ENCODE measurements at regions not wholly inside any gene's neighbourhood (a gene's known extent, or its start where the extent isn't known, plus 50 kb on each side); places are given as distances from the start of the nearest gene placed in this dataset.
"Not testable (repeated sequence)": the region's sequence is repeated elsewhere in the genome, so short reads cannot be mapped to it uniquely, and the experiment has no call there.

DNA sequence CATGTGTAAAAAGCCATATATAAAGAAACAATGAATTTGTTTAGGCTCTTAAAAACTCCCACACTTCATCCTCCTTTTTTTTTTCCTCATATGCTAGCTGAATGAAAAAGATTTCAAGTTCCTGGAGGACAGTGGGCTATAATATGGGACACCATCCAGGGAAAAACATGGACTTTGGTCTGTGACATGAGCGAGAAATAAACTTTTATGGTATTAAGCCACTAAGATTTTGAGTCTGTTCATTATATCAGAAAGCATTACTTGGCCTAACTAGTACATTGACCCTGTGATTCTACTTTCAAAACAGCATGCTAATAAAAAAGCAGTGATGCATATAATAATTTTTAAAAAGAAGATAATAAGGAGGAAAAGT is 392.3 kb upstream of the CAMK1G start:
- peaks cover 5 to 12% of the 10 kb centered on the region in 2 donors for H3K9me3 Mint-ChIP-seq
- H3K36me3 Mint-ChIP-seq: peaks cover 4 to 14% of the 10 kb centered on the region in 2 donors
- no peak overlapping the region for H3K27ac Mint-ChIP-seq
- DNase-seq (ENCODE audit: low spot score in 2 of 2) (no peak), ATAC-seq (no peak)

DNA sequence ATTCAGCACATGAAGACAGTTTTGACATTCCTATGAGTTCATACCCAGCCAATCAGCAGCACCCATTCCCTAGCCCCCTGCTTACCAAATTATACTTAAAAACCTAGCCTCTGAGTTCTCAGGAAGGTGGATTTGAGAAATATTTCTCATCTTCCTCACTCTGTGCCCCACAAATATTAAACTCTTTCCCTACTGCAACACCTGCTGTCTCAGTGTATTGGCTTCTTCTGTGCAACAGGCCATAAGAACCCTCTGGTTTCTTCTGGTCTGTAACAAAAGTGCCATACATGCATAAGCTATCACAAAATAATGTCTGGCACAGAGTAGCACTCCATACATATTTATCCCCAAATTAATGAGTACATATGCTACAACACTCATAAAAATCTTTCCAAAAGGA is 387.4 kb upstream of the CAMK1G start:
- no peak overlapping the region for H3K27ac Mint-ChIP-seq
- H3K36me3 Mint-ChIP-seq: peaks cover 10 to 22% of the 10 kb centered on the region in 2 donors
- DNase-seq (ENCODE audit: low spot score in 2 of 2) (no peak), ATAC-seq (no peak)
- H3K9me3 Mint-ChIP-seq: peaks cover 15 to 20% of the 10 kb centered on the region in 2 donors

DNA sequence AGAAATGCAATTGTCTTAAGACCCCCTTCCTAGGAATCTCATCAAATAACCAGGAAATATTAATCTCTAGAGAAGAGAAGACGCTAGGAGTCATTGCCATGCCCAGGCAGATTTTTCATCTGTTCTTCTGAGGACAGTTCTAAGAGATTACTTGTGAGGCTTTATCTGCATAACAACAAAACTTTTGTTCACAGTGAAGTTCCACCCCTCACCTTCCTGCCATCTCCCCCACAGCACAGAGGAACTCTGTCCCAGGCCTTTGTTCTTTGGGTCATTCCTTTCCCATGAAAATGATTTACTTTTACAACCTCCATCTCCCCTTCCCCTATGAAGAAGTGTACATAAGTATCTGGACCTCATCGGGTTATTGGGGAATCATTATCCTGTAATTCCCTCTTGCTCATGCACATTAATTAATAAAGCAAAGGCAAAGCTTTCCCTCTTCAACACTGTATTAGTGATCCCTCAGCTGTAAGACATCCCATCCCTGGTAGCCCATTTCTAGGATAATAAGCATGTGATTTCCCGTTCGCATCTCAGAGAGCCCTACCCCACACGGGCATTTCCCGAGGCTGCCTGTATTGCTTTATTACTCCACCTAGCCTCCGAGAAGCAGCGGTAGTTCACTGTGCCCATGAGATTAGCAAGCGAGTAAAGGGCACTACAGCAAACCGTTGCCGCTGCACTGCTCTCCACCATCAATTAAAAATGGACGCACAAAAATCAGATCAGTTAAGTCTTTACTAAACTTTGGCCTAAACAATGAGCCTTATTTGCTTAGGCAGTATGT is 384.4 kb upstream of the CAMK1G start:
- no peak for DNase-seq (ENCODE audit: low spot score in 2 of 2)
- Mint-ChIP-seq H3K9me3 (peaks cover 15 to 17% of the 10 kb centered on the region in 2 donors), H3K36me3 (peaks cover 10 to 18% of the 10 kb centered on the region in 2 donors), H3K27ac (no peak overlapping the region)
- no peak for ATAC-seq

DNA sequence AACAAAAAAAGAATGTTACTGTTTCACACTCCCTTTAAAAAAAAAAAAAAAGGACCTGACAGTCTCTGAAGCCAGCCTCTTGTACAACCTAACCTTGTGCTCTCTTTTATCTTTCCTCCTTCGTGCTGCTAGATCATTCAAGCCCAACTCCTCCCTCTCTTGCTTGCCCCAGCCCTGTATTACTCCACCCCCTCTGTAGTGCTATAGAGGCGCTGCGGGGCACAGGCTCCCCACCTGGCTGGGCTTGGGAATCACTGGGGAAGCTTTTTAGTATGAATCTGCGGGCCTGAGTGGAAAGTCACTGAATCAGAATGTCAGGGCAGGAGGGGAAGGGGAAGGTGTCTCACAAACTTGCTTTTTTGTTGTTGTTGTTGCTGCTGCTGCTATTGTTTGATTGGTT is 383.7 kb upstream of the CAMK1G start:
- peaks cover 10 to 18% of the 10 kb centered on the region in 2 donors for H3K36me3 Mint-ChIP-seq
- H3K9me3 Mint-ChIP-seq: peaks cover 15 to 17% of the 10 kb centered on the region in 2 donors
- ATAC-seq (no peak), DNase-seq (ENCODE audit: low spot score in 2 of 2) (no peak)
- H3K27ac Mint-ChIP-seq: no peak overlapping the region

DNA sequence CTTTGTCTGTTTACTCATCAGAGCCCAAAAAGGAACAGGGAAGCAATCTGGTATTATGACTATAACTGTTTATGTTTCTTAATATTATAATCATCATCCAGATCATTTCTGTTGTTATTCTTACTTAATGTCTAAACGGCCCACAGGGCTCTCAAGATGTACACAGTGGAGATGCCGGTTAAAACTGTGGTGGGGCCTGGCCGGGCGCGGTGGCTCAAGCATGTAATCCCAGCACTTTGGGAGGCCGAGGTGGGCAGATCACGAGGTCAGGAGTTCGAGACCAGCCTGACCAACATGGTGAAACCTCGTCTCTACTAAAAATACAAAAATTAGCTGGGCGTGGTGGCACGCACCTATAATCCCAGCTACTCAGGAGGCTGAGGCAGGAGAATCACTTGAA is 381.2 kb upstream of the CAMK1G start:
- not testable (repeated sequence) for DNase-seq (ENCODE audit: low spot score in 2 of 2); ATAC-seq; H3K27ac Mint-ChIP-seq; H3K9me3 Mint-ChIP-seq; H3K36me3 Mint-ChIP-seq

DNA sequence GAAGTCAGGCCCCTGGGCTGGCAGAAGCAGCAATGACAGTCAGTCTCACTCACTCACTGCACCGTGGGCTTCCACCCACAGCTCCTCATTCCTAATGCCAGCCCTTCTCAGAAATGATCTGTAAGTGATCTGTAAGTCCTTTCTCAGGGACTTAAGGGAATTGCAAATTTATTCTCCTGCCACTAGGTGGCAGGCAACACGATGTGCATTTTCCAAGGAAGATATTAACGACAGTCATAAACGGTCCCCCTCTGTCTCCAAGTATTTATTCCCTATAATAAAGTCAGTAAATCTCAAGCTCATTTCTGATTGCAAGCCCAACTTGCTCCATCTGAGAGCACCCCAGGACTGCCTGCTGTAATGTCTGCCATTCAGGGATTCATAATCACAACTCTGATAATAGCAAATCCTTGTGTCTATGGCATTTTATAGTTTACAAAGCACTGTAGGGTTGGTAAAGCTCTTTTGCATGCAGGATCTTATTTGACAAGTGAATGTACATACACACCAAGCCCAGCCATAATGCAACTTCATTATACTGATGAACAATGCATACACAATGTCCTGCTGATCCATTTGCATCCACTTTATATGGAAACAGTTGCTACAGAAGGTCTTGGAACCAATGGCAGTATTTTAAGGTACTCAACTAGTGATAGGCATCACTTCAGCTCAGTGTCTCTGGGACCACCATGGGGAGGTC is 380.5 kb upstream of the CAMK1G start:
- no peaks in the 10 kb centered on the region for H3K9me3 Mint-ChIP-seq
- ATAC-seq (no peak), DNase-seq (ENCODE audit: low spot score in 2 of 2) (peak in 1 of 2 donors; percentile 8)
- no peak overlapping the region for H3K27ac Mint-ChIP-seq
- H3K36me3 Mint-ChIP-seq: no peaks in the 10 kb centered on the region

DNA sequence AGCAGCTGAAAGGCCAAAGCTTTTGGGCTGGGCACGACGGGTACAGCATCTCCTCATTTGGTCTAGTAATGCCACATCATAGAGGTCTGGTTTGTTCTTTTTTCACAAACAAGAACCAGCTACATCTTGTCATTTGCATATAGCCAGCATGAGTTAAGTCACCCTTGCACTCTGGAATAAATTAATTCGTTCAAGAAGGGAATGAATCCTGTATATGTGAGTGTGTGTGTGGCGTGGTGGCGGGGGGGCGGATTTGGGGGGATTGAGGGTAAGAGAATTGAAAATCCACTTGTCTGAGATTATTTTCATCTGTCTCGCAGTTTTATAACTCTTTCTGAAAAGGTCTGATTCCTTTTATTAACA is 380.0 kb upstream of the CAMK1G start:
- Mint-ChIP-seq H3K27ac (no peak overlapping the region), H3K36me3 (no peaks in the 10 kb centered on the region), H3K9me3 (no peaks in the 10 kb centered on the region)
- ATAC-seq (no peak), DNase-seq (ENCODE audit: low spot score in 2 of 2) (no peak)

DNA sequence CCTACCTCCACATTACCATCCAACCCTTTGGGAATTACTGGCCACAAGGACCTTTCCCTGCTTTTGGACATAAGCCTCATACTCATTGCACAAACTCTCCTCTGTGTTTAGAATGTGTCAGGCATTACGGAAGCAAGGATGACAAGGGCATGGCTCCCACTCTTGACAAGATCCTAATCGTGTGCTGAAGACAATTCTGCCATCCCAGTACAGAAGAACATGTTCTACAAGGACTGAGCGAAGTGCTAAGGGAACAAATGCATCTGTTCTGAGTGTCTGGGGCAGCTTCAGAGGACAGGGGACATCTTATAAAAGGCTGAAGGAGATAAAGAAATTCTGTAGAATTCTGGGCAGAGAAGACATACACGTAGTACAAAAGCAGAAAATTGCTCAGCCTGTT is 378.5 kb upstream of the CAMK1G start:
- Mint-ChIP-seq H3K27ac (no peak overlapping the region), H3K9me3 (no peaks in the 10 kb centered on the region), H3K36me3 (no peaks in the 10 kb centered on the region)
- DNase-seq (ENCODE audit: low spot score in 2 of 2) (no peak), ATAC-seq (no peak)

DNA sequence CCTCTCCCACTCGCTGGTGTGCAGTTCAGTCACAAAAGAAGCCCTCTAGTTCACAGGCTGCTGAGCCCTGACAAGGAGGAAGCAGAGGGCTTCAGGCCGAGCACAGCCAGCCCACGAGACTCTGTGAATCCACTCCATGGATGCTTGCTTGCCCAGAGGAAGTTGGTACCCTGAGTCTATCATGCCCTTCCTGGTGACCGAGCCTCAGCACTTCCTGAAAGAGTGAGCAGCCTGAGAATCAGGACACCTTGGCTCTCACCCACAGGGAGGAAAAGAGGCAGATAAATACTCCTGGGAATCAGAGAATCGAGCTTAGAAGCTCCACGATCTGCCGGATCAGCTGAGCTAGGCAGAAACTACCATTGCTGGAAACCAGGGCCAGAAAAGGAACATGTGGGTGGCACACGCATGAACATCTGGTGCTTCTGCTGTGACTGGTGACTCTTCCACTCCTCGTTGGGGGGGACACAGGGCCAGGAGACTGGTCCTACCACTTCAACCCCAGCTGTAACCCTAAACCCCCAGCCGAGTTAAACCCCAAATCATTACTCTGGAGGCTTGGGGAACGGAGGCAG is 376.3 kb upstream of the CAMK1G start:
- DNase-seq (ENCODE audit: low spot score in 2 of 2) (no peak), ATAC-seq (no peak)
- Mint-ChIP-seq H3K36me3 (no peaks in the 10 kb centered on the region), H3K27ac (no peak overlapping the region), H3K9me3 (no peaks in the 10 kb centered on the region)

DNA sequence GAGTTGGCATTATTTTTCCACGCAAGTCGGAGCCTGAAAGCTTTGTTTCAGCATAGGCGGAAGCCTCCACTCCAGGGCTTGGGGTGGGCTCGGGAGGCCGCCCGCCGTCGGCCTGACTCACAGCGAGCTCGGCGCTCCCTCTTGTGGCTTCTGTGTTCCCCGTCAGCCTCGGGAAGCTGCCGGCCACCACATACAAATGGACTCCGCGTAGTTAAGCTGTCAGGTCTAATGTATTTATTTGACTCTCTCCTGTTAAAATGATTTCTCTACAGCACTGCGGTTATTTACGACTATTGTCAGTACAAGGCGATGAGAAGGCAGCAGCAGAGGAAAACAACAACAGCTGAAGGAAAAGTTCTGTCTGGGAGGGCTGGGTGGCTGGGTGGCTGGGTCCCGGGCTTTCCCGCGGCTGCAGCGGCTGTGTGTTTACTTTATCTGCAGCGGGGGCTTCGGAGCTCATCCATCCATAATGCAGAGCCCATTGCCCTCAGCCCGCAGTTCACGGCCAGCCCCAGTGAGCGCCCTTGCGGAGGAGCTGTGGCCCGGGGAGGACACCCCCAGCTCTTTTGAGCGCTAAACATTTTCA is 375.7 kb upstream of the CAMK1G start:
- DNase-seq (ENCODE audit: low spot score in 2 of 2) (peak in 1 of 2 donors; percentile 18), ATAC-seq (peak in 1 of 2 donors; percentile 77)
- Mint-ChIP-seq H3K27ac (no peak overlapping the region), H3K36me3 (no peaks in the 10 kb centered on the region), H3K9me3 (no peaks in the 10 kb centered on the region)

DNA sequence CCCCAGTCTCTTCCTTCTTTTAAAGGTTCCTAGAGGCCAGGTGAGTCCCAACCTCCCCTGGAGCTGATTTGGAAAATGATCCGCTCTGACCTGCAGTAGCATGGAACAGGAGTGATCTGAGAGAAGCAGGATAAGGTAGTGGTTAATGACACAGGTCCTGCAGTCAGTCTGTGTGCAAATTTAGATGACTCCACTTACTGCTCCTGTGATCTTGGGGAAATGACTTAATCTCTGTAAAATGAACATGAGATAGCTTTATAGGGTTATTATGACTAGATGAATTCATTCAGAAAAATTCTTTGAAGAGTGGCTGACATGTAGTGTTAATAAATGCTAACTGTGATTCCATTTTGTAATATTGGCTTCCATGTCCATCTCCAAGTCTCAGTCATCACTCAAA is 374.9 kb upstream of the CAMK1G start:
- H3K9me3 Mint-ChIP-seq: no peaks in the 10 kb centered on the region
- H3K36me3 Mint-ChIP-seq: no peaks in the 10 kb centered on the region
- H3K27ac Mint-ChIP-seq: no peak overlapping the region

DNA sequence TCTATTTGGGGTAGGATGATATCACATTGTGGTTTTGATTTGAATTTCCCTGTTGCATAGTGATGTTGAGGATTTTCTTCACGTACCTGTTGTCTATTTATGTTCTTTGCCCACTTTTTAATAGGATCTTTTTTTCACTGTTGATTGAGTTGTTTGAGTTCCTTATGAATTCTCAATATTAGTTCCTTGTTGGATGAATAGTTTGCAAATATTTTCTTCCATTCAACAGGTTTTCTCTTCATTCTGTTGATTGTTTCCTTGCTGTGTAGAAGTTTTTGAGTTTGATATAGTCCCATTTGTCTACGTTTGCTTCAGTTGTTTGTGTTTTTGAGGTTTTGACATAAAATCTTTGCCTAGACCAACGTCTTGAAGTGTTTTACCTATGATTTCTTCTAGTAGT is 369.5 kb upstream of the CAMK1G start:
- Mint-ChIP-seq H3K27ac (no peak overlapping the region), H3K36me3 (peaks cover 0 to 9% of the 10 kb centered on the region in 2 donors), H3K9me3 (peaks cover 6 to 8% of the 10 kb centered on the region in 2 donors)
- no peak for ATAC-seq
- DNase-seq (ENCODE audit: low spot score in 2 of 2): no peak

More for the DNA sequence above, 374.9 kb upstream of the CAMK1G start:
- DNase-seq (ENCODE audit: low spot score in 2 of 2) (no peak), ATAC-seq (no peak)

DNA sequence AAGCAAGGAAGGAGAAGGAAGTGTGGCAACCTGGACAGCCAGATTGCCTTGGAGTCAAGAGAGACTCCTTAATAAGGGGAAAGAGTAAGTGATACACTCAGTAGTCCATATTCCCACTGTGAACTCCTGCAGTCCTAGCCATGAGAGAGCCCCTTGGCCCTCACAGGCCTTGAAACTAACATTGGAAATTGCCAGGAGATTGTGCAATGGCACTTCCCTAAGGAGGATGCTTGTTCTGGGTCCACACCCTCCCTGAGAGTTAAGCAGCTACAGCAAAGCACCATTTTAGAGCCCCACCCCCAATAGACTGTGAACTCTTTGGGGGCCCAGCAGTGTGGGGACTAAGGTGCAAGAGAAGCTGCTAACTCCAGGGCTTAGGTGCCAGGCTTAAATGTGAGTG is 367.7 kb upstream of the CAMK1G start:
- peaks cover 6 to 8% of the 10 kb centered on the region in 2 donors for H3K9me3 Mint-ChIP-seq
- ATAC-seq (no peak), DNase-seq (ENCODE audit: low spot score in 2 of 2) (no peak)
- no peak overlapping the region for H3K27ac Mint-ChIP-seq
- peaks cover 0 to 9% of the 10 kb centered on the region in 2 donors for H3K36me3 Mint-ChIP-seq

DNA sequence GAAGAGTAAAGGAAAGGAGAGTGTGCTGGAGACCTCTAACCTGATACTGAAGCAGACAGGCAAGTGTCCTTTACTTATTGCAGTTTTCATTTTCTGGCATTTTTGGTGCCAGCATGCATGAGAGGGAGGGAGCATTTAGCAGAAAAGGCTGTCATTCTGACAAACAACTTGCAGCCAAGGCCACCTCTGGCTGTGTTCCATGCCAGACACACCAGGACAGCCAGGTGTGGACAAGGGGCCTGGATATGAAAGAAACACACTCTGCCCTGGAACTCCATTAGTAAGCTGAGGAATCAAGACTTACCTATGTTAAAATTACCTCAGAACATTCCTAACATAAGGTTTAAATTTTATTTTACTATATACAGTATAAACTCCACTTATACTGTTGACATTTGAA is 365.4 kb upstream of the CAMK1G start:
- ATAC-seq (no peak), DNase-seq (ENCODE audit: low spot score in 2 of 2) (no peak)
- Mint-ChIP-seq H3K9me3 (peaks cover 6 to 8% of the 10 kb centered on the region in 2 donors), H3K36me3 (peaks cover 0 to 9% of the 10 kb centered on the region in 2 donors), H3K27ac (no peak overlapping the region)

DNA sequence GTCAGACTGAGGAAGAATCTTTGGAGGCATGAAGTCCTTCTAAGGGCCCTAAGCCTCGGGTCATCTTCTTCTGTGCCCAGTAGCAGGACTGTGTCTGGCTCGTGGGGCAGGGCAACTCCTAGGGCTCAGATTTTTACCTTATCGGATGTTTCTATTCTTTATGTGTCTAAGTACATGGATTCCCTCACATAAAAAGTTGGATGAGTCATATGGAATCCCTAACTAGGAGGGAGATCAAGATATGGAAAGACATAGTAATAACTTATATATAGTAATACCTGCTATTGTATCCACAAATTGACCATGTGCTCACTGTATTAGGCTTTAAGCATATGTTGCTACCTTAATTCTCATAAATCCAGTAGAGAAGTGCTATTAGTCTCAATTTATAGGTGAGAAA is 364.5 kb upstream of the CAMK1G start:
- ATAC-seq: no peak
- no peak for DNase-seq (ENCODE audit: low spot score in 2 of 2)

DNA sequence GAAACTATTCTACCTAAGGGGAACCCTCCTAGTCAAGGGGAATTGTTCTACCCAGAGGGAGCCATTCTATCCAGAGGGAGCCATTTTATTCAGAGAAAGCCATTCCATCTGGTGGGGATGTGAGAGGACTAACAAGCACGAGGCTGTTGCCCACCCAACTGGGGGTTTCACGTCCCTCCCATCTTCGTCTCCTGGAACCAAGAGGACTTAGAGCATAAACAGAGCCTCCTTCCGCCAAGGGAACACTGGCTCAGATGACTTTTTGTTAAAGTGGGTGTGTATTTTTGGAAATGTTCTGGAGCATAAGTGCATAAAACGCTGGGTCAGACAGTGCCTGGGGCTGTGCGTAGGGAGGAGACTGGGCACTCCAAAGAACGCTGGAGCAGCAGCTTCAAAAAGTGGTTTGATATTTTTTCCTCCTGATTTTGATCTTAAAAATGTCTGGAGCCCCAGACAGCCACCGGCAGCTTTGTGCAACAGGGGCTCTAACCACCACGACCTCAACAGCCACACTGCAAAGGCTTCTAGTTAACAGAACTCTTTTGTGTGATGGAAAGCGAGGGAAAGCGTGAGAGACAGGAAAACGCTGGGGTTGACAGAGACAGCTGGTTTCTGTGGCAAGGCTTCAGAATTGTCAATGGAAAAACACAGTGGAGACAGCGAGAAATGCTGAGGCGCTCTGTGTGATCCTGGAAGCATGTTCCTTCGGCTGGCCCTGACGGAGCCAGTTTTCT is 363.6 kb upstream of the CAMK1G start:
- ATAC-seq: no peak
- no peak for DNase-seq (ENCODE audit: low spot score in 2 of 2)
- Mint-ChIP-seq H3K36me3 (peaks cover 0 to 9% of the 10 kb centered on the region in 2 donors), H3K27ac (no peak overlapping the region), H3K9me3 (peaks cover 8 to 9% of the 10 kb centered on the region in 2 donors)

More for the DNA sequence above, 364.5 kb upstream of the CAMK1G start:
- no peak overlapping the region for H3K27ac Mint-ChIP-seq
- peaks cover 6 to 8% of the 10 kb centered on the region in 2 donors for H3K9me3 Mint-ChIP-seq
- peaks cover 0 to 9% of the 10 kb centered on the region in 2 donors for H3K36me3 Mint-ChIP-seq

DNA sequence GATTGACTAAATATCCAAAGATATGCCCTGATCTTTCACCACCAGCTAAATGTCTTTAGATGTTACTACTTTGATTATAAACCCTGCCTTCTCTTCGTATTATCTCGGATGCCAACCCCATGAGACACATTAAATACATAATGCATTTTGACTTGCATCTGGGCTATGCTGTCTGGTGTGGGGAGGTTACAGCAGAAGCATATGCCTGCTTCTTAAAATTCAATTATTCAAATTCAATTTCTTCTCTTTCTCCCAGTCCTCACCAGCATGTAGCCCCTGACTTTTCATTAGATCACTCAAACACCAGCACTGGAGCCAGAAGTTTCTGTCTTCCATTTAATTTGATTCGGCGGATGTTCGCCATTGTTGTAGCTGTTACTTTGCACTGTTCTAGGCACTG is 360.7 kb upstream of the CAMK1G start:
- H3K36me3 Mint-ChIP-seq: no peaks in the 10 kb centered on the region
- peaks cover 0 to 5% of the 10 kb centered on the region in 2 donors for H3K9me3 Mint-ChIP-seq
- no peak for DNase-seq (ENCODE audit: low spot score in 2 of 2)
- no peak for ATAC-seq
- no peak overlapping the region for H3K27ac Mint-ChIP-seq

Measured in activated naive CD4-positive, alpha-beta T cell treated with anti-CD3 and anti-CD28 coated beads, Interleukin-2, amount 50 U/mL, for 72 hours (primary cell).